GM19468 (cell line): ENCODE measurements at regions not wholly inside any gene's neighbourhood (a gene's known extent, or its start where the extent isn't known, plus 50 kb on each side); places are given as distances from the start of the nearest gene placed in this dataset.

Experiments used
- ATAC-seq: cut with Tn5 transposase; IDR thresholded peaks from one replicate; pipeline ENCODE4 v1.9.1; 2021; ENCODE audit warnings: mild to moderate bottlenecking, moderate library complexity, moderate number of reproducible peaks; ENCODE audit not compliant: unreplicated experiment; ENCODE audit errors: extremely low read depth

- ATAC-seq, result no peak
These were observed 498.7 kb upstream of the MKI67 start for GRCh38 chr10:128624656-128625530.

- ATAC-seq, result no peak
These were observed 499.7 kb upstream of the MKI67 start for GRCh38 chr10:128625926-128626325.

GRCh38 chr10:128626397-128627000 is 500.3 kb upstream of the MKI67 start:
- no peak for ATAC-seq

- ATAC-seq, result no peak
These were observed 501.6 kb upstream of the MKI67 start for GRCh38 chr10:128627811-128628210.

GRCh38 chr10:128628252-128628651 is 502.0 kb upstream of the MKI67 start:
- no peak for ATAC-seq

- no peak for ATAC-seq
These were observed 503.2 kb upstream of the MKI67 start for GRCh38 chr10:128629111-128630096.

GRCh38 chr10:128630787-128631252 is 504.6 kb upstream of the MKI67 start:
- ATAC-seq, result no peak

GRCh38 chr10:128631801-128632241 is 505.6 kb upstream of the MKI67 start:
- no peak for ATAC-seq

GRCh38 chr10:128632694-128633093 is 506.5 kb upstream of the MKI67 start:
- ATAC-seq, result no peak

- ATAC-seq, result no peak
These were observed 507.8 kb upstream of the MKI67 start for GRCh38 chr10:128633864-128634540.

GRCh38 chr10:128642023-128642422 is 515.8 kb upstream of the MKI67 start:
- no peak for ATAC-seq

- ATAC-seq, result no peak
These were observed 516.3 kb upstream of the MKI67 start for GRCh38 chr10:128642502-128642901.

GRCh38 chr10:128643658-128644057 is 517.4 kb upstream of the MKI67 start:
- ATAC-seq, result no peak

- ATAC-seq, result no peak
These were observed 519.3 kb upstream of the MKI67 start for GRCh38 chr10:128645486-128645885.

- no peak for ATAC-seq
These were observed 520.7 kb upstream of the MKI67 start for GRCh38 chr10:128646956-128647355.

- ATAC-seq, result no peak
These were observed 531.3 kb upstream of the MKI67 start for GRCh38 chr10:128657548-128657947.

- no peak for ATAC-seq
These were observed 534.5 kb upstream of the MKI67 start for GRCh38 chr10:128660726-128661125.

GRCh38 chr10:128661404-128662197 is 535.4 kb upstream of the MKI67 start:
- no peak for ATAC-seq

GRCh38 chr10:128662520-128662919 is 536.3 kb upstream of the MKI67 start:
- no peak for ATAC-seq
